A673 (cell line): ENCODE measurements at regions not wholly inside any gene's neighbourhood (a gene's known extent, or its start where the extent isn't known, plus 50 kb on each side); places are given as distances from the start of the nearest gene placed in this dataset.

Source experiments
- BruUV-seq: library from RNA; stranded (reverse); fragments of 400-500 nt; replicated peaks from 2 replicates; lab custom pipeline; 2021; lab: Mats Ljungman, UMichigan
- CTCF ChIA-PET: fragments of 300-600 bp; sonication (Branson Sonifier 250); formaldehyde crosslinking; loops from one replicate; lab custom pipeline; 2022; ENCODE audit warnings: antibody characterized with exemption; lab: Charles Lee
- POLR2A ChIA-PET: fragments of 300-600 bp; sonication (Branson Sonifier 250); formaldehyde crosslinking; loops from one replicate; lab custom pipeline; 2022; ENCODE audit warnings: antibody characterized with exemption; ENCODE audit not compliant: low non-redundant PET; lab: Charles Lee
- DNase-seq: peaks from one replicate; pipeline ENCODE4 v3.0.0-alpha.2; 2015; ENCODE audit warnings: low spot score
- H3K27ac ChIP-seq: fragments of 200-600 bp; sonication (generic); 2 replicates; pipeline ENCODE4 v1.5.1; 2016; ENCODE audit warnings: mixed run types, low read depth, mild to moderate bottlenecking, mixed read lengths, antibody characterized with exemption, low read length; ENCODE audit not compliant: poor library complexity, severe bottlenecking
- H3K27me3 ChIP-seq: fragments of 200-600 bp; sonication (generic); replicated peaks from 2 replicates; pipeline ENCODE4 v1.6.1; 2017; ENCODE audit warnings: mixed run types, low read depth, mild to moderate bottlenecking, mixed read lengths, antibody characterized with exemption, low read length; ENCODE audit not compliant: insufficient read depth, poor library complexity
- H3K36me3 ChIP-seq: fragments of 200-600 bp; sonication (generic); 2 replicates; pipeline ENCODE4 v1.6.1; 2016; ENCODE audit warnings: mixed run types, mild to moderate bottlenecking, mixed read lengths, antibody characterized with exemption, low read length; ENCODE audit not compliant: insufficient read depth, poor library complexity, severe bottlenecking
- H3K4me1 ChIP-seq: fragments of 200-600 bp; sonication (generic); 2 replicates; pipeline ENCODE4 v1.6.1; 2017; ENCODE audit warnings: mixed run types, mild to moderate bottlenecking, mixed read lengths, antibody characterized with exemption, low read length; ENCODE audit not compliant: insufficient read depth, poor library complexity, severe bottlenecking
- H3K4me3 ChIP-seq: fragments of 200-600 bp; sonication (generic); 2 replicates; pipeline ENCODE4 v1.5.1; 2016; ENCODE audit warnings: low read depth, mixed run types, mild to moderate bottlenecking, mixed read lengths, low read length; ENCODE audit not compliant: poor library complexity, severe bottlenecking
- H3K9me3 ChIP-seq: fragments of 200-600 bp; sonication (generic); 2 replicates; pipeline ENCODE4 v1.6.1; 2016; ENCODE audit warnings: mixed run types, low read depth, mild to moderate bottlenecking, mixed read lengths, antibody characterized with exemption, low read length; ENCODE audit not compliant: poor library complexity, severe bottlenecking
- CTCF ChIP-seq: fragments of 300-800, 200-600 bp; sonication (generic); conservative IDR thresholded peaks from 2 replicates; pipeline ENCODE4 v1.5.1; 2017; ENCODE audit warnings: low read depth, mild to moderate bottlenecking, antibody characterized with exemption, low read length, moderate library complexity, mixed read lengths
- EZH2 ChIP-seq: fragments of 200-600 bp; sonication (generic); IDR thresholded peaks from 2 replicates; pipeline ENCODE4 v1.6.1; 2017; ENCODE audit warnings: borderline replicate concordance, low read depth, mild to moderate bottlenecking, mixed read lengths, antibody characterized with exemption, low read length; ENCODE audit not compliant: poor library complexity, severe bottlenecking
- intact Hi-C: fragments of 100-400 bp; cut with micrococcal nuclease; formaldehyde crosslinking; loops from one replicate; pipeline ENCODE4 v1.10.0; 2022; ENCODE audit not compliant: unreplicated experiment

- no TSS peak for BruUV-seq
- Histone ChIP-seq H3K36me3 (no peaks in the 10 kb centered on the region), H3K27me3 (no peaks in the 10 kb centered on the region), H3K4me1 (no peaks in the 10 kb centered on the region), H3K4me3 (no peak overlapping the region), H3K27ac (no peak overlapping the region), H3K9me3 (no peaks in the 10 kb centered on the region)
- TF ChIP-seq EZH2: no peak
- TF ChIP-seq CTCF: no peak
- DNase-seq: no peak
- intact Hi-C loops: no loop called here
- CTCF ChIA-PET: no interaction called here
- POLR2A ChIA-PET: no interaction called here
Observed at GRCh38 chr2:58794103-58794502, 553.0 kb upstream of the FANCL start.

- intact Hi-C loops: no loop called here
- no peaks in the 10 kb centered on the region for H3K9me3 ChIP-seq
Observed at GRCh38 chr2:58788402-58788801, 547.3 kb upstream of the FANCL start.

GRCh38 chr2:58770846-58771245 lies 529.7 kb upstream of the FANCL start:
- TF ChIP-seq CTCF (no peak), EZH2 (no peak)
- no TSS peak for BruUV-seq
- H3K36me3 ChIP-seq: no peaks in the 10 kb centered on the region
- peaks cover 10% of the 10 kb centered on the region for H3K27me3 ChIP-seq
- no peak overlapping the region for H3K27ac ChIP-seq
- CTCF ChIA-PET: no interaction called here
- no peak for DNase-seq
- intact Hi-C loops: no loop called here
- peaks cover 12% of the 10 kb centered on the region for H3K4me1 ChIP-seq
- POLR2A ChIA-PET: no interaction called here
- no peaks in the 10 kb centered on the region for H3K9me3 ChIP-seq
- H3K4me3 ChIP-seq: no peak overlapping the region

More at GRCh38 chr2:58788402-58788801, 547.3 kb upstream of the FANCL start:
- Histone ChIP-seq H3K27me3 (no peaks in the 10 kb centered on the region), H3K36me3 (no peaks in the 10 kb centered on the region), H3K4me3 (no peak overlapping the region), H3K4me1 (no peaks in the 10 kb centered on the region), H3K27ac (no peak overlapping the region)
- no peak for DNase-seq
- ChIA-PET CTCF (no interaction called here), POLR2A (no interaction called here)
- no TSS peak for BruUV-seq
- no peak for TF ChIP-seq CTCF
- no peak for TF ChIP-seq EZH2
